Hindlimb muscle (tissue), 1 donor: ENCODE measurements at regions not wholly inside any gene's neighbourhood (a gene's known extent, or its start where the extent isn't known, plus 50 kb on each side); places are given as distances from the start of the nearest gene placed in this dataset.
"Not testable (repeated sequence)": the region's sequence is repeated elsewhere in the genome, so short reads cannot be mapped to it uniquely, and the experiment has no call there.

Source experiments
- DNase-seq: peaks from one replicate; pipeline ENCODE4 v3.0.0-alpha.2; 2013

GRCh38 chr15:32536507-32537172 is 56.6 kb upstream of the GOLGA8N start:
- DNase-seq = peak; percentile 21

- DNase-seq = not testable (repeated sequence)
Observed at GRCh38 chr15:32536057-32536493, 57.2 kb upstream of the GOLGA8N start.

GRCh38 chr15:32535150-32535898 is 57.9 kb upstream of the GOLGA8N start:
- DNase-seq = not testable (repeated sequence)

GRCh38 chr15:32522900-32523299 is 67.5 kb upstream of the GOLGA8O start:
- DNase-seq = not testable (repeated sequence)

- not testable (repeated sequence) for DNase-seq
Observed at GRCh38 chr15:32522421-32522820, 67.0 kb upstream of the GOLGA8O start.

- DNase-seq = not testable (repeated sequence)
Observed at GRCh38 chr15:32518976-32519375, 63.5 kb upstream of the GOLGA8O start.

- DNase-seq = not testable (repeated sequence)
Observed at GRCh38 chr15:32518013-32518412, 62.6 kb upstream of the GOLGA8O start.

GRCh38 chr15:32516954-32517353 is 61.5 kb upstream of the GOLGA8O start:
- not testable (repeated sequence) for DNase-seq

- DNase-seq = not testable (repeated sequence)
Observed at GRCh38 chr15:32513378-32513777, 57.9 kb upstream of the GOLGA8O start.

GRCh38 chr15:32510027-32510426 is 54.6 kb upstream of the GOLGA8O start:
- not testable (repeated sequence) for DNase-seq

- not testable (repeated sequence) for DNase-seq
Observed at GRCh38 chr15:32508081-32508480, 52.6 kb upstream of the GOLGA8O start.

GRCh38 chr15:32506787-32507186 is 51.4 kb upstream of the GOLGA8O start:
- DNase-seq = not testable (repeated sequence)

- DNase-seq = not testable (repeated sequence)
Observed at GRCh38 chr15:32505633-32506032, 50.2 kb upstream of the GOLGA8O start.
